Activated T-helper 9 cell treated with anti-CD3 and anti-CD28 coated beads, Interleukin-2, amount 50 U/mL, for 16 hours (primary cell): ENCODE measurements at regions not wholly inside any gene's neighbourhood (a gene's known extent, or its start where the extent isn't known, plus 50 kb on each side); places are given as distances from the start of the nearest gene placed in this dataset.

Experiments used
- DNase-seq: peaks from one replicate; pipeline ENCODE4 v3.0.0-alpha.2; 2020; ENCODE audit warnings: low read depth

DNA sequence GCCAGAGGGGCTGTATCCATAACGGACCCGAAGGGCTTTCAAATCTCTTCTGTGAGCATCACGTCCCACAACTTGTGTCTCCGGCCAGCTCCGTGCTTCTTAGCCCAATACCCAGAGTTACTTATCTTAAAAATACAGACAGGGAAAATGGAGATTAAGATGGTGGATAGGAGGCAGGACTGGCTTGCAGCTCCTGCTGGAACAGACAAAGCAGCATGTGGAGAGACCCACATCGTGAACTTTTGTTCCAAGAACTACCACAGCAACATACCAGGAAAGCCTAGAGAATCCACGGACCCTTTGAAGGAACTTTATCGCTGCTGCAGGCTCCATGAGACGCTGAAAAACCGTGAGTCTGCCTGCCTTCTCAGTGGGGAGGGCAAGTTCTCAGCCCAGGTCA, 113.7 kb downstream of the RNASET2 start:
- no peak for DNase-seq

DNA sequence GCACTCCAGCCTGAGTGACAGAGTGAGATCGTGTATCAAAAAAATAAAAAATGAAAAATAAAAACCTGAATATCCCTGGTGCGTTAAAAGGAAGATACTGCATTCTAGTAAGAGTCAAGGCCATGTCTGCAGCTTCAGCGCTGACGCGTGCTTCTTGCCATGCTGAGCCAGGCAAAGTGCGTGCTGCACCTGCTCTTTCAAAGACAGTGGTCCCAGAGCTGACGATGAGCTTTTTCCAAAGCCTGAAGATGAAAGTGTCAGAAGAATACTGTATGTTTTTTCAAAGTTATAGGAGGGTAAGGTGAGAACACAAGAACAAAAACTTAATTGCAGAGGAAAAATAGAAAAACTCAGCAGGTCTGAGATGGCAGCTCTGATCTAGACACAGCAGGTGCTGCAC, 115.1 kb downstream of the RNASET2 start:
- no peak for DNase-seq

DNA sequence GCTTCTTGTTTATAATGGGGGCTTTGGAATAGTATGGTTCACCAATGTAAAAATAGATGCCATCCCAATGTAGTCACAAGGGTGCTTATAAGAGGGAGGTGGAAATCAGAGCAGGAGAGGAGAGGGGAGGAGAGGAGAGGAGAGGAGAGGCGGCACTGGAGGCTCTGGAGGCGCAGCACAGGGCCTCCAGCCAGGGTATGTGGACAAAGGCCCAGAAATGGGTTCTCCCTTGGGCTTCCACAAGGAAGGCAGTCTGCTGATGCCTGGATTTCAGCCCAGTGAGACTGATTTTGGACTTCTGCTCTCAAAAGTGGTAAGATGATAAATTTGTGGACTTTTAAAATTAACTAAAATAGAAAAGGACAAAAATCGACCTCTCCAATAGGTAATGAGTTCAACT, 116.8 kb downstream of the RNASET2 start:
- no peak for DNase-seq

DNA sequence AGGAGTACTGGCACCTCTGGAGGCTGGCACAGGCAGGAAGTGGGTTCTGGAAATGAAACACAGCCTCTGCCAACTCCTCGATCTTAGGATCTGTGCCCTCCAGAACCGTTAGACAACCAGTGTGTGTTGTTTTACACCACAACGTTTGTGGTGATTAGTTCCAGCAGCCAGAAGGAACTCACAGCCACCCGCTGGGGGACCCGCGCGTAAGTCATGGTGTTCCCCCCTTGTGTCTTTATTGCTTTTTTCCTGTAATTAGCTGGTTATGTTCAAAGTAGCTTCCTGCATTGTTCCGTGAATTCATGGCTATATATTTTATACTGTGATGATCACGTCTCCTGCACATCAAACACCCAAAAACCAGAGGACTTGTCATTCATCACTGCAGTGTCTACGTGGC, 117.4 kb downstream of the RNASET2 start:
- DNase-seq, result no peak

DNA sequence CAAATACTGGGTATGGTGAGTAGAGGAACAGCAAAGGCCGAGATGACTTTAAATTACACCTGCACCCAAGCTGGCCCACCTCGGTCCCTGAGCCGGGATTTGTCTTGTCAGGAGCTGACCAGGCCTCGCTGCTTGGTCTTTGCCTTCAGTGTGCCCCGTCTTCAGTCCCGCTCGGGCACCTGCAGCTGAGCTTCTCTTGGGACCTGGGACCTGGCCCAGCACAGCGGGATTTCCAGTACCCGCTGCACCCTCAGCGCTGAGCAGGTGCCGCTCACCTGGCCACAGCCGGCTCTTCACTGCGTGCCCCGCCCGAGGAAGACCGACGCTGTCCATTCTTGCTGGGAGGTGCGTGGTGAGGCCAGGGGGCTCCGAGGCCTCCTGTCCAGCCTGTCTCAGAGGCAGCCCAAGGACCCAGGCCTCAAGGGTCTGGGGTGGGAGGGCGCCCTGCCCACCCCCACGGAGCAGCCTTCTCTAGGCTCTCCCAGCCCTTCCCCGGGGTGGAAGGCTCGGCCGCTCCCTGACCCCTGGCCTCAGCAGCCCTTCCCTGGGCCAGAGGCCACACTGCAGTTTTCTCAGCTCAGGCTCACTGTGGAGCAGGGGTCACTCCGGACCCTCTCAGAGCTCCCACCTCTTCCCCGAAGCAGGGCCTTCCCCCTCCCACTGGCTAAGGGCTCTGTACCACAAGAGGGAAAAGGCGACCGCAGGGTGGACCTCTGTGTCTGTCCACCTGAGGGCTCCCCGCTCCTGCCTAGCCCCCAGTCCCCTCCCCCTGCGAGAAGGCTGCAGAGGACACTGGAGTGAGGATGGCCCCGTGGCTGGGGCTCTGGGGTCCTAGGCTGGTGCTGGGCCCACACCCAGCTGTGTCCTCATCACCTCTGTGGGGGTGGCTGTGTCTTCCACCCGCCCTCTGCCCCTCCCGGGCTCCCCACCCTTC, 119.3 kb downstream of the RNASET2 start:
- no peak for DNase-seq

DNA sequence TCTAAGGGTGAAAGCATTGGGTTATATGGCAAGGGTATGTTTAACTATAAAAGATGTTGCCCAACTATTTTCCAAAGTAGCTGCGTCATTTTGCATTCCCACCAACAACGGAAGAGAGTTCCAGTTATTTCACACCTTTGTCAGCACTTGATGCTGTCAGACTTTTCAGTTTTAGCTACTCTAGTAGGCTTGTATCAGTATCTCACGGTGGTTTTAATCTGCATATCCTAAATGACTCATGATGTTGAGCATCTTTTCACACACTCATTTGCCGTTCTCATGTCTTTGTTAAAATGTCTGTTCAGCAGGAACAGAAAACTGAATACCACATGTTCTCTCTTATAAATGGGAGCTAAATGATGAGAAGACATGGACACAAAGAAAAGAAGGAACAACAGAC, 122.3 kb downstream of the RNASET2 start:
- no peak for DNase-seq

DNA sequence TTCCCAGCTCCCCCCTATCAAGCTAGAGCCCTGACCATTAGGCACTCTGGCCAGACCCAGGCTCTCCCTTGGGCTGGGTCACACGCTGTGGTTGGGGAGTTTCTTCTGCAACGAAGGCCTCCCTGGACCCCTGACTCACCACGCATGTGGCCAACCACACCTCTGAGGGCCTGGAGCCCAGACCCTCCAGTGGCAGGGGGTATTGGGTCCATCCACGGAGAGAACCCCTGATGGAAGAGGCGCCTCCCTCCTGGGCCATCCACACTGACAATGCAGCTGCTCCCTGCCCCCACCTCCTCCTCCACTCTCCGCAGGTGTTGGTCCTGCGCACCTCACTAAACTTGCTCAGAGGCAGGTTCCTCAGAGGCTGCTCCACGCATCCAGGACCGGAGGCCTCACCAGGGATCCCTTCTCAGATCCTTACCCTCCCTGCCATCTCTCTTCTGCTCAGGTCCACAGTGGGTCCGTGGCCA, 125.4 kb downstream of the RNASET2 start:
- no peak for DNase-seq

DNA sequence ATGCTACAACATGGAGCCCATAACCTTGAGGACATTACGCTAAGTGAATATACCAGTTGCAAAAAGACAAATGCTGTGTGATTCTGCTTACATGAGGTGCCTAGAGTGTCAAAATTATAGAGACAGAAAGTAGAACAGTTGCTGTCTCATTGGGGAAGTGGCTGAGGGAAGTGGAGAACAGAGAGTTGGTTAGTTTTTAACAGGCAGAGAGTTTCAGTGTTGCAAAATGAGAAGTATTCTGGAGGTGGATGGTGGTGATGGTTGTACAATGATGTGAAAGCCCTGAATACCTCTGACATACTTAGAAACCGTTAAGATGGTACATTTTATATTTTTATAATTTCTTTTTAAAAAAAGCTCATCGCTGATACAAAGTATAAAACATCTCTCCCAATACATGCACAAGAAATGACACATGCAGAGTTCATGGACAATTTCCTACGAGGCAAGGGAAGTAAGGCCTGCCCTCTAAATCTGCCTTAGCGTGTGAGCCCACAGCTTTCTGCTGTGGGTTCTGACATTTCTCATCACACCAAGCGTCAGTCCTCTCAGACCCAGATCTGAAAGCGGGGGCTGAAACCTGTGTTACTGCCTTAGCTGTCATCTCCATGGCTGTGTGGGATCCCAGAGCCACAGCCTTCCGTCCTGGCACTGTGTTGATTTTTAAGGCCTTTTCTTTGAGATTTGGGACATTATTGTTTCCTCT, 126.0 kb downstream of the RNASET2 start:
- no peak for DNase-seq

DNA sequence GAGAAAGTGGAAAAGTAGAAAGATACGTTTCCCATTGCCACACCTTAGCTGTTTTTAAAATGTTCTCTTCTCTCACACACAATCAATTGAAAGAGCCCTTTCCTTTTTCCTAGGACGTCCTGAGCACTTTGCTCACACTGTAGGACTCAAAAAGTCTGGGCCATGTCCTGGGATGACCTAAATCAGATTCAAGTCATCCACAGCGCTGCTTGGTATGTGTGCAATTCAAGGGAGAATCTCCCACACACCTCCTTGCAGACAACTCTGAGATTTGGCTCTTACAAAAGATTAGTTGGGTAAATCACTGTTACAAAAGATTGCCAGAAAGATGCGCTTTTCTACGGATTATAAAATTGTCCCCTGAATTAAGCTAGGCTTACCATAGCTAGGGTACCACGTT, 130.1 kb downstream of the RNASET2 start:
- no peak for DNase-seq

DNA sequence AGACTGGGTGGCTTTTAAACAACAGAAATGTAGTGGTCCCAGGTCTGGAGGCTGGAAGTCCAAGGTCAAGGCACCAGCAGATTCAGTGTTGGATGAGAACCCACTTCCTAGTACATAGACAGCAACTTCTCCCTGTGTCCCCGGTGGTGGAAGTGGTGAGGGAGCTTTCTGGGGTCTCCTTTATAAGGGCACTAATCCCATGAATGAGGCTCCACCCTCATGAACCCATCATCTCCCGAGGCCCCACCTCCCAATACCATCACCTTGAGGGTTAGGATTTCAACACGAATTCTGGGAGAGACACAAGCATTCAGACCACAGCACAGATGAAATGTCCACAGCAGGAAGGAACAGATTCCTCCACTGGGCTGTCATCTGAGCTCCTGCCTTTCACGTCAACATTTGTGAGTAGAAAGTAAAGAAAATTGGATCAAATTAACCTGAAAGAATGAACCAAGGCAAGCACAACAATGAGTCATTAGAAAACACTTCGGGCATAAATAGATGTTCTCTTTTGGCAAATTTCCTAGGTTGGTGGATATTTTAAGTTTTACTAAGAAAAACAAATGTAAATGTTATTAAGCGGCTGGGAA, 130.7 kb downstream of the RNASET2 start:
- DNase-seq, result no peak

DNA sequence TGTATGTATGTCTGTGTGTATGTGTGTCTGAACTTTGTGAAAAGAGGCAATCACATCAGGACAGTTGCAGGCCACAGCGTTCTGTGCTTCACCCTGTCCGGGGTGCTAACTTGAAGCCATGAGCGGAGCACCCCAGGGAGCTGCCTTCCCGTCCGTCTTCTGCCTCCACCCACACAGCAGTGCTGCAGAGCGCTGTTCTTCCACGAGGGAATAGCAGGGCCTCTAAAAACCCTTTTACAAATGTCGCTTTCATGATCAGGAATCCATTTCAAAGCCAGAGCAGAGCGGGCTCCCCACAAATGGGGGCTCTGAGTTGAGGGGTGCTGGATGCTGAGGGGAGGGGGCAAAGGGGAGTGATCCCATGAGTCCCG, 131.5 kb downstream of the RNASET2 start:
- no peak for DNase-seq

DNA sequence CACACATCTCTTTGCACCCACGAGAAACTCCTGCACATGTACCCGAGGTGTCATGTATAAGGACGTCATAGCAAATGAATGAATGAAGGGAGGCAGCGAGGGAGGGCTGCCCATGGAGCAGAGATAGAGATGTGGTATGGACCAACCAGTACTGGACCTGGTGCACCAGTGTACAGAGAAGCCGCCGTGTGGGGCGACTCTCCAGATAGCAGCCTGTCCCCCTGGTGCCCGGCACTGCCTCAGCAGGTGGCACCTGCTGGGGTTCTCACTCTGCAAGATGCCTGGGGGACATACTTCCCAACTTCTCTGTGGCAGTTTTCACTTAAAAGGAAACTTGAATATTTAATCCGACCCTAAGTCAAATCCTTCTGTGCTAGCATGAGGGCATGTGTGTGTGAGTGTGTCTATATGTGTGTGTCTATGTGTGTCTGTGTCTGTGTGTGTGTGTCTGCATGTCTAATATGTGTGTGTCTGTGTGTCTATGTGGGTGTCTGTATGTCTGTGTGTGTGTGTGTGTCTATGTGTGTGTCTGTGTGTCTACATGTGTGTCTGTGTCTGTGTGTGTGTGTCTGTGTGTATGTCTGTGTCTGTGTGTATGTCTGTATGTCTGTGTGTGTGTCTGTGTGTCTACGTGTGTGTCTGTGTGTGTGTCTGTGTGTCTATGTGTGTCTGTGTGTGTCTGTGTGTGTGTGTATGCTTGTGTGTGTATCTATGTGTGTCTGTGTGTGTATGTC, 132.0 kb downstream of the RNASET2 start:
- no peak for DNase-seq

DNA sequence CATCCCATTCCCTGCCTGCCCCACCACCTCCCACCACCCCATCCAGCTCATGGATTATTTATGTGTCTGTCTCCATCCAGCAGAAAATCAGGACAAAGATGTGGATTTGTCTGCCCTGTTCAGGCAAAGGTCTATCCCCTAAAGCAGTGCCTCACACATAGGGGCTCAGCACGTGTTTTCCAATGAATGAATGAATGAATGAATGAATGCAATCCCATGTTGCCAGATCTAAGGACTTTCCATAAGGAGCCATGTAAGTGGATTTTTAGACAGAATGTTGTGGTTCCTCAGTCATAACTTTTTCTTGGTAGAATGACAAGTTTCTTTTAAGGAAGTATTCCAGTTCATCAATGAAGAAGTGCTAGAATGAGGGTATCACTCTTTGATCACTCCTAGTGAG, 133.7 kb downstream of the RNASET2 start:
- DNase-seq, result no peak

DNA sequence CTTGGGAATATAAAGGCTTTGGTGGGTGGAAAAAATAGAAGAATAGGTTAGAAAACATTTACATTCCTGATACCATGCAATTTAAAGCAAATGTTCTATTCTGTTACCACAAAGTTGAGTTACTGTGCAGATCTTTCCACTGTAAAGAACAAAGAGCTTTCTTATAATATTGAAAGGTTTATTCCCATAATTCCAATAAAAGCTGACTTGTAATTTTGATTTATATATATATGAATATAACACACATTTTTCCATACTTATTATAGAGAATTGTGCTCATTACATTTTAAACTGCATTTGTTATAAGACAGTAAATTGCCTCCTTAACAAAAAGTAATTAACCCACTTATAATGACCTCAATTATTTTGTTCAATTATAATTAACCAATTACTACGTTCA, 135.9 kb downstream of the RNASET2 start:
- DNase-seq, result no peak

DNA sequence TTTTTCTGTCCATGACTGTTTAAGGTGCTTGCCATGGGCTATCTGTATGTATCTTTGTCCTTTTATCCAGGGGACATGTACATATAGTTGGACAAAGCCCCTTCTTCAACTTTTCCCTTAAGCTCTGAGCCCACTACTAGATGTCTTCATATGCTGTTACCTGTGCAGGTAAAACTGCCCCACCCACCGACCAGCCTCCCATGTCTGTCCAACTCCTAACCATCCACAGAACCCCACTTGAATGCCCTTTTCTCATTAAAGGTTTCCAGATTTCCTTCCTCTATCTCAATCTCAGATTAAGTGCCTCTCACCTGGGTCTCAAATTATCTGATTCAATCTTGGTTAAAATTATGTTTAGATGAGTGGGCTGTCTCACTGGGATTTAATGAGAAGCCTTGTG, 136.3 kb downstream of the RNASET2 start:
- no peak for DNase-seq

DNA sequence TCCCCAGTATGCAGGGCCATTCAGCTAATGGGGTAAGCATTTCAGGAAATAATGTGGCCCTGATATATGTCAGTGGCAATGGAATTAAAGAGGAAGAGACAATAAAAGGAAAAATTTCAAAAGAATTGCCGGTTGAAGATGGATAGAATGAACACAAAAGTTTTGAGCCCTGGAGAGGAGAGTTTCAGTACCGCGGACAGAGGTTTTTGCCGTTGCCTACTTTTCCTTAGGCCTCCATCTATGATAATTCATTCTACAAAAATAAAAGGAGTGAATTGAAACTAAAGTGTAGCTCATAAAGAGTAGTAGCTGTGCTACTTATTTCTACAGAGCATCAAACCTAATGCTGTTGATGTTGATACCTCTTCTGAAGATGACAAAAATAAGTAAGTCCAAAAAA, 140.7 kb downstream of the RNASET2 start:
- no peak for DNase-seq

DNA sequence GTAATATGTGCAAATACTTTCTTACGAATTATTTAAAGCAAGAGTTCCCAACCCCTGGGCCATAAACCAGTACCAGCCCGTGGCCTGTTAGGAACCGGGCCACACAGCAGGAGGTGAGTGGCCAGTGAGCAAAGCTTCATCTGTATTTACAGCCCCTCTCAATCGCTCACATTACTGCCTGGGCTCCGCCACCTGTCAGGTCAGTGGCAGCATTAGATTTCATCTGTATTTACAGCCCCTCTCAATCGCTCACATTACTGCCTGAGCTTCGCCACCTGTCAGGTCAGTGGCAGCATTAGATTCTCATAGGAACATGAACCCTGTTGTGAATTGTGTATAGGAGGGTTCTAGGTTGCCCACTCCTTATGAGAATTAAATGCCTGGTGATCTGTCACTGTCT, 142.0 kb downstream of the RNASET2 start:
- no peak for DNase-seq

DNA sequence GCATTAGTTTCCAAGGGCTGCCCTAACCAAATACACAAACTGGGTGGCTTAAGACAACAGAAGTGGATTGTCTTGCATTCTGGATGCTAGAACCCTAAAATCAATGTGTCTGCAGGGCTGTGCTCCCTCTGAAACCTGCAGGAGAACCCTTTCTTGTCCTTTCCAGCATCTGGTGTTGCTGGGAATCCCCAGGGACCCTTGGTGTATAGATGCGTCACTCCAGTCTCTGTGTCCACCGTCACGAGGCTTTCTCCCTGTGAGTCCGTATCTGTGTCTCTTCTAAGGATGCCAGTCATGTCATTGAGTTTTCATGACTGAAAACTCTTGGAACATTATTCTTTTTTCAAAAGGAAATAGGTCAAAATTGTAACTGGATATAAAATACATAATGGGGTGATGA, 142.9 kb downstream of the RNASET2 start:
- no peak for DNase-seq

DNA sequence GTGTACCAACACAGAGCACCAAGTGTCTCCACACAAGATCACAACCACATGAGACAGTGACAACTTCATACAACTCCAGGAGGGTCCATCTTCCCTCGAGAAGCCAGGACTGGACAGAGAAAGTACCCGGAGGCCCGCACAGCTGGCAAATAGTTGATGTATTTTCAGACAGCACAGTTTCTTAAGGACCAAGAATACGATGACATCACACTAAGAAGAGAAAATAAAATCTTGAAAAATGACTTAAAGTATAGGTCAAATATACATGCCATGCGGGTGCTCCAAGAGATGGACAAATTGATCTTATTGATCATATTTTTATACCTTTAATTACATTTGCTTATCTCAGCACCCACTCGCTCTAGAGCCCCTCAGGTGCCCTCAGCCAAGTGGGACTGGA, 145.5 kb downstream of the RNASET2 start:
- DNase-seq, result no peak

DNA sequence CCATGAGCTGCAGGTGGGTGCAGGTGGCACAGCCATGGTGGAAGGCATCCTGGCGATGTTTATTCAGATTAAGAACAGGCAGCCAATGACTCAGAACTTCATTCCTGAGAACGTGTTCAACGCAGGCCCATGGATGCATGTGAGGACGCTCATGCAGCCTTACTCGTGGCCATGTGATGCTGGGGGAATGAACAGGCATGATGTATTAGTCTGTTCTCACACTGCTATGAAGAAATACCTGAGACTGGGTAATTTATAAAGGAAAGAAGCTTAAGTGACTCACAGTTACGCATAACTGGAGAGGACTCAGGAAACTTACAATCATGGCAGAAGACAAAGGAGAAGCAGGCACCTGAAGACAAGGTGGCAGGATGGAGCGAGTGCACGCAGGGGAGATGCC, 146.6 kb downstream of the RNASET2 start:
- no peak for DNase-seq

DNA sequence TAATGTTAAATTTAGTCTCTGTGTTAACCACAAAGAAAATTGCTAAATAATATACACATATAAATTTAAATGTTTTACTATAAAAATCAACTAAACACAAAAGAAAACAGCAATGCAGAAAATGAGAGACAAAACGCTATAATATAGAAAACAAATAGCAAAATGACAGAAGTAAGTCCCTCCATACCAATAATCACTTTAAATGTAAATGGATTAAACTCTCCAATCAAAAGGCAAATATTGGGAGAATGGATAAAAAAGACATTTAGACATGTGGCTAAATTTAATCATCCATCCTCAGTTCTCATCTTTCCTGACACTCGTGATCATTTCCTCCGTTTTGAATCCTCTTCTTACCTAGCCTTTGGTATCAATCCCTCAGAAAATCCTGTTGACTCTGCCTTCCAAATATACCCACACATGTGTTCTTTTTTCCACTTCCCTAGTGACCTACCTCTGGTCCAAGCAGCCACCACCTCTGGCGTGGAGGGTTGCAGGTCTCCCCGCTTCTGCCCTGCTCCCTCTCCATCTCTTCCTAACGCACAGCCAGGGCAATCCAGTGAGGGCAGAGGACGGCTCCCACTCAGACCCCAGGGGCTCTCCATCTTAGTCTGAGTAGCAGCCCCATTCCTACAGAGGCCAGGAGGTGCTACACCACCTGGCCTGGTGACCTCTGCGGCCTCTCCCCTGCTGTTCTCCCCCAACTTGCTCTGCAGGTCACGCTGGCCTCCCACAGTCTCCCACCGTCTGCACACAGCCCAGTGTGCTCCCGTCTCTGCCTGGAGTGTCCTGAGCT, 149.2 kb downstream of the RNASET2 start:
- DNase-seq, result no peak
